DND-41 (cell line): ENCODE measurements at regions not wholly inside any gene's neighbourhood (a gene's known extent, or its start where the extent isn't known, plus 50 kb on each side); places are given as distances from the start of the nearest gene placed in this dataset.
"Not testable (repeated sequence)": the region's sequence is repeated elsewhere in the genome, so short reads cannot be mapped to it uniquely, and the experiment has no call there.

Source experiments
- ATAC-seq: fragments of 200-7000 bp; cut with Tn5 transposase; 3 replicates; pipeline ENCODE4 v1.9.1; 2021; ENCODE audit warnings: low read depth; ENCODE audit not compliant: insufficient read depth
- DNase-seq: peaks from one replicate; pipeline ENCODE4 v3.0.0-alpha.2; 2020
- H2AFZ ChIP-seq: 2 replicates; pipeline ENCODE4 v1.6.0; 2012; ENCODE audit warnings: low read depth, low read length
- H3K27ac ChIP-seq: 2 replicates; pipeline ENCODE4 v1.5.1; 2012; ENCODE audit warnings: low read length, inconsistent platforms
- H3K27me3 ChIP-seq: fragments of 200-600 bp; sonication (generic); 2 replicates; pipeline ENCODE4 v1.6.0; 2012; ENCODE audit warnings: low read length, mild to moderate bottlenecking, inconsistent platforms; ENCODE audit not compliant: insufficient read depth, poor library complexity
- H3K36me3 ChIP-seq: 2 replicates; pipeline ENCODE4 v1.5.1; 2012; ENCODE audit warnings: low read length, inconsistent platforms; ENCODE audit not compliant: insufficient read depth
- H3K4me1 ChIP-seq: 2 replicates; pipeline ENCODE4 v1.5.1; 2012; ENCODE audit warnings: mild to moderate bottlenecking, low read length; ENCODE audit not compliant: insufficient read depth
- H3K4me2 ChIP-seq: 2 replicates; pipeline ENCODE4 v1.6.0; 2012; ENCODE audit warnings: mild to moderate bottlenecking, moderate library complexity, low read length, inconsistent platforms; ENCODE audit not compliant: insufficient read depth
- H3K4me3 ChIP-seq, 2 experiments: fragments of 200-600 bp in 1 of 2; shearing (Covaris generic) in 1 of 2; 2 replicates each; pipeline ENCODE4 v1.5.1; 2012 to 2016; ENCODE audit warnings: inconsistent platforms in 2 of 2, low read length in 2 of 2, mild to moderate bottlenecking in 2 of 2, low read depth in 1 of 2, moderate library complexity in 1 of 2
- H3K79me2 ChIP-seq: 2 replicates; pipeline ENCODE4 v1.6.0; 2012; ENCODE audit warnings: low read length, inconsistent platforms; ENCODE audit not compliant: insufficient read depth
- H3K9ac ChIP-seq: 2 replicates; pipeline ENCODE4 v1.6.0; 2012; ENCODE audit warnings: low read depth, mild to moderate bottlenecking, inconsistent platforms, low read length, moderate library complexity
- H3K9me3 ChIP-seq: 2 replicates; pipeline ENCODE4 v1.5.1; 2012; ENCODE audit warnings: low read length, moderate library complexity, mild to moderate bottlenecking, inconsistent platforms; ENCODE audit not compliant: insufficient read depth, severe bottlenecking
- H4K20me1 ChIP-seq: 2 replicates; pipeline ENCODE4 v1.6.0; 2012; ENCODE audit warnings: low read length; ENCODE audit not compliant: insufficient read depth
- EZH2 ChIP-seq: IDR thresholded peaks from 3 replicates; pipeline ENCODE4 v1.6.1; 2012; ENCODE audit warnings: borderline replicate concordance, low read depth, mild to moderate bottlenecking, moderate library complexity, low read length, inconsistent platforms; ENCODE audit not compliant: severe bottlenecking
- TF ChIP-seq, protein P1 (sequence below): IDR thresholded peaks from 2 replicates; pipeline ENCODE4 v1.5.1; 2012; ENCODE audit warnings: borderline replicate concordance, low read length, moderate library complexity, mild to moderate bottlenecking; ENCODE audit not compliant: poor library complexity, severe bottlenecking; ENCODE audit errors: extremely low read depth

DNA sequence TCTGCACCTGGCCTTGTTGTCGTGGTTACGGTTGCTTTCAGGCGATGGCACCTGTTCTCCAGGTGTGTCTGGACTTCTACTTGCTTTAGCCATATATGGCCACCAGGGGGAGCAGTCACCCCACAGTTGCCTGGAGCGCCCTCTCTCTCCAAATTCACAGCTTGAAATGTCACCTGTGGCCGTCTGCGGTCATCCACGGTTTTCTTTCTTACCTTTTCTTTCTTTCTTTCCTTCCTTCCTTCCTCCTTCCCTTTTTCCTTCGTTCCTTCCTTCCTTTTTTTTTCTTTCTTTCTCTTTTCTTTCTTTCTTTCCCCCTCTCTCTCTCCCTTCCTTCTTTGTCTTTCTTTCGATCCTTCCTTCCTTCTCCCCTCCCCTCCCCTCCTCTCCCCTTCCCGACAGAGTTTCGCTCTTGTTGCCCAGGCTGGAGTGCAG is 150.5 kb upstream of the VKORC1L1 start:
- no peaks in the 10 kb centered on the region for H3K79me2 ChIP-seq
- H2AFZ ChIP-seq = no peak overlapping the region
- TF ChIP-seq, protein P1, sequence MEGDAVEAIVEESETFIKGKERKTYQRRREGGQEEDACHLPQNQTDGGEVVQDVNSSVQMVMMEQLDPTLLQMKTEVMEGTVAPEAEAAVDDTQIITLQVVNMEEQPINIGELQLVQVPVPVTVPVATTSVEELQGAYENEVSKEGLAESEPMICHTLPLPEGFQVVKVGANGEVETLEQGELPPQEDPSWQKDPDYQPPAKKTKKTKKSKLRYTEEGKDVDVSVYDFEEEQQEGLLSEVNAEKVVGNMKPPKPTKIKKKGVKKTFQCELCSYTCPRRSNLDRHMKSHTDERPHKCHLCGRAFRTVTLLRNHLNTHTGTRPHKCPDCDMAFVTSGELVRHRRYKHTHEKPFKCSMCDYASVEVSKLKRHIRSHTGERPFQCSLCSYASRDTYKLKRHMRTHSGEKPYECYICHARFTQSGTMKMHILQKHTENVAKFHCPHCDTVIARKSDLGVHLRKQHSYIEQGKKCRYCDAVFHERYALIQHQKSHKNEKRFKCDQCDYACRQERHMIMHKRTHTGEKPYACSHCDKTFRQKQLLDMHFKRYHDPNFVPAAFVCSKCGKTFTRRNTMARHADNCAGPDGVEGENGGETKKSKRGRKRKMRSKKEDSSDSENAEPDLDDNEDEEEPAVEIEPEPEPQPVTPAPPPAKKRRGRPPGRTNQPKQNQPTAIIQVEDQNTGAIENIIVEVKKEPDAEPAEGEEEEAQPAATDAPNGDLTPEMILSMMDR = peak; percentile 80
- no peak for TF ChIP-seq EZH2
- DNase-seq (peak; percentile 55), ATAC-seq (peak; percentile 58; the same call in 2 of the 3 replicates)
- H3K4me1 ChIP-seq = no peaks in the 10 kb centered on the region
- H4K20me1 ChIP-seq = no peaks in the 10 kb centered on the region
- no peaks in the 10 kb centered on the region for H3K27me3 ChIP-seq
- peaks cover 4% of the 10 kb centered on the region; the same call in 1 of the 2 replicates for H3K36me3 ChIP-seq
- H3K9ac ChIP-seq = no peak overlapping the region
- no peak overlapping the region for H3K4me2 ChIP-seq
- no peak overlapping the region for H3K4me3 ChIP-seq
- no peak overlapping the region for H3K27ac ChIP-seq
- H3K9me3 ChIP-seq = no peaks in the 10 kb centered on the region

DNA sequence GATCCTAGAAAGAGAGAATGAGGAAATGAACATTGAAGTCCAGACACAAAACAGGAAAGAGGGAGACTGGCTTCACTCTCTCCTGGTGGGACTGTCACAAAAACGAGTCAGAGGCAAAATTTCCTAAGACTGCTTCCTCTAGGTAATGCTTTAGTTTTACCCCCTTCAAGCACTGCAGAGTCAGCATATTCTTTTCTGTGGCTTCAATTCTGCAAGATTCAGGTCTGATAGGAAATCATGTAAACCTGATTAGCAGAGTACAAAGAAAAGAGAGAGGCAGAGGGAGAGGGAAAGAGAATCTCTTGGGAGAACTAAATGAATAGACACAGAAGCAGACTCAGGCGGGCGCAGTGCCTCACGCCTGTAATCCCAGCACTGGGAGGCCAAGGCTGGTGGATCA is 145.7 kb upstream of the VKORC1L1 start:
- H3K9me3 ChIP-seq, H3K4me2 ChIP-seq, H3K9ac ChIP-seq, H3K4me3 ChIP-seq, H3K27me3 ChIP-seq, DNase-seq, ATAC-seq, H3K79me2 ChIP-seq, H2AFZ ChIP-seq, H3K36me3 ChIP-seq, H3K27ac ChIP-seq, H3K4me1 ChIP-seq, H4K20me1 ChIP-seq: not testable (repeated sequence)

DNA sequence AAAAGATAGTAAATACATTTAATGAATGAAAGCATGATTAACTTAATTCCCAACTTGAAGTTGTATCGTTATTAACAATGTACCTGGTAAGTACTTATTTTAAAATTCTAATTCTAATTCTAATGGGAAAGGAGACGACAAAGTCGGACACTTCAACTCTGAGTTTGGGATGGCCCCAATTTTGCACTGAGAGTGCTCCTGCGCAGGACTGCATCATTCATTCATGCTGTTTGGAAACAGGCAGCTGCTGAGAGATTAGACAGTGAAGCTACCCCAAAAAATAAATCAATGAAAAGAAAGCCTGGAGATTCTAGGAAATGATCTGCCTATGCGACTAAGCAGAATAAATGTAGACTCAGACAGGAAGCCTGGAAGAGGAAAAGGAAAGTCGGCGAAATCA is 141.7 kb upstream of the VKORC1L1 start:
- Histone ChIP-seq H3K9ac (no peak overlapping the region), H3K4me2 (no peak overlapping the region), H3K4me3 (no peak overlapping the region), H3K27ac (no peak overlapping the region), H3K9me3 (no peaks in the 10 kb centered on the region), H3K79me2 (no peaks in the 10 kb centered on the region), H3K4me1 (no peaks in the 10 kb centered on the region), H3K36me3 (peaks cover 4% of the 10 kb centered on the region; the same call in 1 of the 2 replicates), H2AFZ (no peak overlapping the region), H4K20me1 (no peaks in the 10 kb centered on the region), H3K27me3 (no peaks in the 10 kb centered on the region)
- DNase-seq = no peak
- no peak for ATAC-seq
- TF ChIP-seq EZH2 = no peak
- TF ChIP-seq, protein P1 = no peak

DNA sequence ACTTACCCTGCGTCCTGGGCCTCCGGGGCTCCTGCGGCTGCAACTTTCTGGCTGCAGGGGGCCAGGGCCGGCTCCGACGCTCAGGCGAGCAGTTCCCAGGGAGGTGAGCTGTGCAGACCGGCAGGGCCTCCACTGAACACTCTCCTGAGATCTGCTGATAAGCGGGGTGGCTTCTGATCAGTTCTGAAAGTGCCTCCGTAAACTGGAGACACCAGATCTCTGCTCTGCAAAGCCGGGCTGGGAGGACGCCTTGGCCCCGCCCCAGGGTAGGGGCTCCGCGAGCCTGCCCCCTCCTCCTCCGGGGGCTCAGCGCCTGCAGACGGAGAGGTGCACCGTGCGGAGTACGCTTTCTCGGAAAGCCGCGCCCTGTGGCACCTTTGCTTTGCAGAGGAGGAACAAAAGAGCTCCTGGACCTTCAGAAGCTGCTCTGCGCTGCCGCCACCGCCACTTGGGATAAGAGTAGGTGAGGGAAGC is 141.3 kb upstream of the VKORC1L1 start:
- no peak overlapping the region for H2AFZ ChIP-seq
- H3K27ac ChIP-seq = no peak overlapping the region
- H3K27me3 ChIP-seq = no peaks in the 10 kb centered on the region
- no peak overlapping the region for H3K9ac ChIP-seq
- H3K79me2 ChIP-seq = 0 out of 2 replicates have a peak, but pooled peaks cover 4% of the 10 kb centered on the region
- H4K20me1 ChIP-seq = no peaks in the 10 kb centered on the region
- no peaks in the 10 kb centered on the region for H3K4me1 ChIP-seq
- no peaks in the 10 kb centered on the region for H3K9me3 ChIP-seq
- H3K4me3 ChIP-seq = no peak overlapping the region
- no peak for DNase-seq
- peaks cover 1% of the 10 kb centered on the region; the same call in 1 of the 2 replicates for H3K36me3 ChIP-seq
- peak; percentile 9; the same call in 2 of the 3 replicates for ATAC-seq
- no peak overlapping the region for H3K4me2 ChIP-seq
- no peak for TF ChIP-seq EZH2
- TF ChIP-seq, protein P1 = no peak
